H1 (cell line): ENCODE measurements at regions not wholly inside any gene's neighbourhood (a gene's known extent, or its start where the extent isn't known, plus 50 kb on each side); places are given as distances from the start of the nearest gene placed in this dataset.

Experiments
- CTCF ChIA-PET: fragments of 300-600 bp; sonication (Branson Sonifier 250); formaldehyde crosslinking; loops from one replicate; lab custom pipeline; 2021; ENCODE audit not compliant: partially characterized antibody; lab: Charles Lee
- POLR2A ChIA-PET: fragments of 300-600 bp; sonication (Branson Sonifier 250); formaldehyde crosslinking; loops from one replicate; lab custom pipeline; 2021; ENCODE audit warnings: inconsistent platforms; ENCODE audit not compliant: partially characterized antibody; lab: Charles Lee
- DNase-seq, 2 experiments: peaks; one replicate each; pipeline versions ENCODE4 v3.0.0 to v3.0.0-alpha.2; 2010 to 2022; ENCODE audit warnings: low spot score in 2 of 2, low read depth in 1 of 2, mixed read lengths in 1 of 2
- FAIRE-seq: peaks from 2 replicates; lab custom pipeline; 2011; peaks lifted over from hg19 to GRCh38; lab: Jason Lieb, UNC
- H2AFZ ChIP-seq: 2 replicates; pipeline ENCODE4 v1.8.1; 2012; ENCODE audit warnings: low read length, inconsistent platforms
- H2AK5ac ChIP-seq: 2 replicates; pipeline ENCODE4 v1.6.1; 2013; ENCODE audit warnings: low read depth, low read length
- H2BK120ac ChIP-seq: replicated peaks from 2 replicates; pipeline ENCODE3; 2013; ENCODE audit warnings: low read depth, low read length, inconsistent platforms
- H2BK12ac ChIP-seq: 2 replicates; pipeline ENCODE4 v1.6.1; 2013; ENCODE audit warnings: low read depth, low read length
- H2BK15ac ChIP-seq: 2 replicates; pipeline ENCODE4 v1.6.1; 2013; ENCODE audit warnings: low read length
- H2BK20ac ChIP-seq: 2 replicates; pipeline ENCODE4 v1.6.1; 2013; ENCODE audit warnings: low read length
- H2BK5ac ChIP-seq: 2 replicates; pipeline ENCODE4 v1.6.1; 2013; ENCODE audit warnings: low read depth, low read length
- H3K14ac ChIP-seq: 2 replicates; pipeline ENCODE4 v1.6.1; 2013; ENCODE audit warnings: inconsistent platforms; ENCODE audit not compliant: insufficient read length
- H3K18ac ChIP-seq: 2 replicates; pipeline ENCODE4 v1.6.1; 2013; ENCODE audit warnings: low read length; ENCODE audit errors: extremely low read depth
- H3K23ac ChIP-seq: 2 replicates; pipeline ENCODE4 v1.6.1; 2013; ENCODE audit warnings: inconsistent platforms; ENCODE audit not compliant: insufficient read length
- H3K23me2 ChIP-seq: 2 replicates; pipeline ENCODE4 v1.6.1; 2013; ENCODE audit warnings: low read depth, low read length
- H3K27ac ChIP-seq: 2 replicates; pipeline ENCODE4 v1.6.1; 2011; ENCODE audit warnings: low read depth, low read length, inconsistent platforms
- H3K27me3 ChIP-seq, 4 experiments: replicated peaks in 1 of 4; 1 replicate in 1 of 4; 2 replicates in 3 of 4; pipeline versions ENCODE4 v1.6.1 to v1.8.1; 2011 to 2013; ENCODE audit warnings: low read length in 3 of 4, mild to moderate bottlenecking in 3 of 4, inconsistent platforms in 2 of 4, mixed read lengths in 2 of 4, moderate library complexity in 1 of 4; ENCODE audit not compliant: control insufficient read depth in 3 of 4, insufficient read depth in 3 of 4; ENCODE audit errors: extremely low read depth in 1 of 4
- H3K36me3 ChIP-seq, 4 experiments: 2 replicates each; pipeline versions ENCODE4 v1.6.1 to v1.8.1; 2011 to 2013; ENCODE audit warnings: mild to moderate bottlenecking in 4 of 4, low read length in 3 of 4, moderate library complexity in 2 of 4, control low read depth in 1 of 4, inconsistent platforms in 1 of 4; ENCODE audit not compliant: insufficient read depth in 4 of 4, control insufficient read depth in 2 of 4
- H3K4ac ChIP-seq: replicated peaks from 2 replicates; pipeline ENCODE3; 2013; ENCODE audit warnings: low read length, low read depth, mixed read lengths, inconsistent platforms; ENCODE audit not compliant: insufficient read length
- H3K4me1 ChIP-seq, 4 experiments: replicated peaks in 1 of 4; 1 replicate in 1 of 4; 2 replicates in 3 of 4; pipeline versions ENCODE4 v1.6.1 to v1.8.1; 2011 to 2013; ENCODE audit warnings: low read length in 3 of 4, inconsistent platforms in 2 of 4, mixed read lengths in 1 of 4; ENCODE audit not compliant: insufficient read depth in 4 of 4, control insufficient read depth in 3 of 4
- H3K4me2 ChIP-seq, 2 experiments: 2 replicates each; pipeline versions ENCODE4 v1.6.1 to v1.8.1; 2011 to 2013; ENCODE audit warnings: low read depth in 2 of 2, low read length in 2 of 2, control low read depth in 1 of 2, inconsistent platforms in 1 of 2, mild to moderate bottlenecking in 1 of 2; ENCODE audit not compliant: insufficient read depth in 1 of 2
- H3K4me3 ChIP-seq, 4 experiments: fragments of 200-600, 300-600 bp in 1 of 4; sonication (generic), shearing (Covaris generic), sonication (Bioruptor Twin) in 1 of 4; 2 replicates each; pipeline versions ENCODE4 v1.5.1 to v1.8.1; 2011 to 2016; ENCODE audit warnings: low read length in 4 of 4, low read depth in 3 of 4, control low read depth in 2 of 4, inconsistent platforms in 2 of 4, mild to moderate bottlenecking in 2 of 4, mixed read lengths in 1 of 4, moderate library complexity in 1 of 4; ENCODE audit not compliant: insufficient read depth in 2 of 4; ENCODE audit errors: extremely low read depth in 1 of 4
- H3K56ac ChIP-seq: replicated peaks from 2 replicates; pipeline ENCODE3; 2013; ENCODE audit warnings: low read depth, mild to moderate bottlenecking, mixed read lengths, low read length, inconsistent platforms; ENCODE audit not compliant: insufficient read length
- H3K79me1 ChIP-seq: 2 replicates; pipeline ENCODE4 v1.6.1; 2013; ENCODE audit warnings: low read depth, low read length, control low read depth
- H3K79me2 ChIP-seq, 2 experiments: 2 replicates each; pipeline versions ENCODE4 v1.6.1 to v1.8.1; 2012 to 2013; ENCODE audit warnings: low read length in 2 of 2, mild to moderate bottlenecking in 2 of 2, inconsistent platforms in 1 of 2; ENCODE audit not compliant: insufficient read depth in 2 of 2, control insufficient read depth in 1 of 2
- H3K9ac ChIP-seq, 4 experiments: replicated peaks in 1 of 4; 1 replicate in 1 of 4; 2 replicates in 3 of 4; pipeline versions ENCODE4 v1.6.1 to v1.8.1; 2011 to 2013; ENCODE audit warnings: low read depth in 3 of 4, low read length in 3 of 4, control low read depth in 2 of 4, mild to moderate bottlenecking in 2 of 4, moderate library complexity in 2 of 4, inconsistent platforms in 1 of 4; ENCODE audit errors: extremely low read depth in 1 of 4
- H3K9me3 ChIP-seq, 2 experiments: 2 replicates each; pipeline versions ENCODE4 v1.6.1 to v1.8.1; 2012 to 2013; ENCODE audit warnings: mild to moderate bottlenecking in 2 of 2, moderate library complexity in 2 of 2, control low read depth in 1 of 2, inconsistent platforms in 1 of 2, low read depth in 1 of 2, low read length in 1 of 2, mixed read lengths in 1 of 2; ENCODE audit not compliant: insufficient read depth in 2 of 2
- H4K20me1 ChIP-seq, 2 experiments: replicated peaks in 1 of 2; 2 replicates each; pipeline versions ENCODE3 to v1.8.1; 2011 to 2013; ENCODE audit warnings: inconsistent platforms in 2 of 2, low read length in 2 of 2, mild to moderate bottlenecking in 1 of 2; ENCODE audit not compliant: insufficient read depth in 2 of 2, control insufficient read depth in 1 of 2
- H4K5ac ChIP-seq: 2 replicates; pipeline ENCODE4 v1.6.1; 2013; ENCODE audit warnings: low read length, low read depth, mixed read lengths, inconsistent platforms; ENCODE audit not compliant: insufficient read length
- H4K8ac ChIP-seq: 2 replicates; pipeline ENCODE4 v1.8.0; 2013; ENCODE audit warnings: mild to moderate bottlenecking, moderate library complexity, low read length, inconsistent platforms; ENCODE audit not compliant: insufficient read depth; ENCODE audit errors: extremely low read depth
- H4K91ac ChIP-seq: replicated peaks from 2 replicates; pipeline ENCODE3; 2013; ENCODE audit warnings: low read length, mixed read lengths, inconsistent platforms; ENCODE audit not compliant: insufficient read length
- BACH1 ChIP-seq: IDR thresholded peaks from 2 replicates; pipeline ENCODE4 v1.6.1; 2012; ENCODE audit warnings: low read length, improper control_type of control experiment
- CTCF ChIP-seq, 3 experiments: IDR thresholded peaks; 1 replicate in 2 of 3; 2 replicates in 1 of 3; pipeline versions ENCODE4 v1.5.1 to v1.6.1; 2011; ENCODE audit warnings: low read length in 3 of 3, mild to moderate bottlenecking in 3 of 3, inconsistent platforms in 2 of 3, low read depth in 1 of 3, moderate library complexity in 1 of 3; ENCODE audit not compliant: insufficient read depth in 1 of 3; ENCODE audit errors: control extremely low read depth in 1 of 3
- JUN ChIP-seq: IDR thresholded peaks from 2 replicates; pipeline ENCODE4 v1.6.1; 2011; ENCODE audit warnings: low read depth, mild to moderate bottlenecking, improper control_type of control experiment, low read length
- KDM1A ChIP-seq: fragments of 200-600, 300-600 bp; sonication (generic); IDR thresholded peaks from 2 replicates; pipeline ENCODE4 v1.7.1; 2016; ENCODE audit warnings: mild to moderate bottlenecking, low read length, borderline replicate concordance
- PHF8 ChIP-seq: fragments of 200-600 bp; sonication (generic); conservative IDR thresholded peaks from 2 replicates; pipeline ENCODE4 v1.7.1; 2012; ENCODE audit warnings: low read depth, mild to moderate bottlenecking, inconsistent platforms, low read length, moderate library complexity
- RBBP5 ChIP-seq: IDR thresholded peaks from 2 replicates; pipeline ENCODE4 v1.7.1; 2012; ENCODE audit warnings: low read depth, mild to moderate bottlenecking, inconsistent platforms, low read length, moderate library complexity, borderline replicate concordance
- SIN3A ChIP-seq, 2 experiments: IDR thresholded peaks in 1 of 2; conservative IDR thresholded peaks in 1 of 2; 2 replicates each; pipeline ENCODE4 v1.6.1; 2011 to 2012; ENCODE audit warnings: low read length in 2 of 2, improper control_type of control experiment in 1 of 2, low read depth in 1 of 2, mild to moderate bottlenecking in 1 of 2
- SP2 ChIP-seq: IDR thresholded peaks from 2 replicates; pipeline ENCODE4 v1.6.1; 2012; ENCODE audit warnings: mild to moderate bottlenecking, low read length, inconsistent platforms
- SUZ12 ChIP-seq: fragments of 200-600 bp; sonication (generic); IDR thresholded peaks from 2 replicates; pipeline ENCODE4 v1.6.1; 2012; ENCODE audit warnings: mild to moderate bottlenecking, inconsistent platforms, low read length, moderate library complexity, mixed read lengths
- TAF7 ChIP-seq: optimal IDR thresholded peaks from 2 replicates; pipeline ENCODE3; 2011; ENCODE audit warnings: low read depth, mild to moderate bottlenecking, inconsistent platforms, low read length, moderate library complexity, borderline replicate concordance
- TBP ChIP-seq: IDR thresholded peaks from 2 replicates; pipeline ENCODE4 v1.6.1; 2011; ENCODE audit warnings: low read depth, low read length, improper control_type of control experiment
- whole genome bisulfite sequencing, 2 experiments: shearing (Covaris generic) in 1 of 2; methylation state at CpG; one replicate each; pipeline versions ENCODE4 v1.1.6 to v1.1.7; 2013 to 2015; ENCODE audit warnings: low lambda C conversion rate in 2 of 2, mixed read lengths in 2 of 2, inconsistent platforms in 1 of 2, low coverage in 1 of 2, missing lambda C conversion rate in 1 of 2; ENCODE audit not compliant: insufficient replicate concordance in 2 of 2, insufficient coverage in 1 of 2, insufficient read length in 1 of 2; ENCODE audit errors: extremely low coverage in 1 of 2, missing lambda C conversion rate in 1 of 2; 5-methylcytosine and 5-hydroxymethylcytosine counted together
- TF ChIP-seq, protein P1 (sequence below): IDR thresholded peaks from 2 replicates; pipeline ENCODE4 v1.6.1; 2012; ENCODE audit warnings: inconsistent platforms

DNA sequence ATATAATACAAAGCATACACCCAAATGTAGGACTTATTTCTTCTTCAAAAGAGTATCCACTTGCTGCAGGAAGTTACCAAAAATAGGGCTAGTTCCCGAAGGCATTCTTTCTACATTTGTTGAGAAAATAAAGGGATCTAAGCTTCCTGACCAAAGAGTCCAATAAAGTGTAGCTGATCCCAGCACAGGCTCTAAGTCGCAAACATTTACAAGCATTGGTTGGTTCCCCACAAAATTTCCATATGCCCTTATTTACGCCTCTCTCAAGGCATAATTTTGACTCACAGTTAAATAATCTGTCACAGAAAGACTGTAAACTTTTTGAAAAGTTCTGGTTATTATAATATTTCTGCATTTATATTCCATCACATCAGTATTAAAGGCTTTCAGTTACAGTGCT, 1520.1 kb upstream of the ZEB2 start:
- Histone ChIP-seq H2AFZ (no peak overlapping the region), H3K18ac (no peak overlapping the region), H2BK5ac (no peak overlapping the region), H2BK20ac (no peak overlapping the region), H3K4ac (no peak overlapping the region), H4K5ac (no peak overlapping the region), H3K9ac (no peak overlapping the region), H3K36me3 (no peaks in the 10 kb centered on the region), H4K20me1 (no peaks in the 10 kb centered on the region), H3K56ac (no peak overlapping the region), H3K4me2 (no peak overlapping the region), H2AK5ac (no peak overlapping the region), H3K27ac (no peak overlapping the region), H3K23me2 (no peaks in the 10 kb centered on the region), H3K23ac (no peak overlapping the region), H2BK120ac (no peak overlapping the region), H3K4me1 (no peaks in the 10 kb centered on the region), H3K4me3 (no peak overlapping the region), H2BK15ac (no peak overlapping the region), H3K79me2 (no peaks in the 10 kb centered on the region), H3K79me1 (no peaks in the 10 kb centered on the region), H4K8ac (no peak overlapping the region), H4K91ac (no peak overlapping the region), H3K27me3 (no peaks in the 10 kb centered on the region), H2BK12ac (no peak overlapping the region), H3K14ac (no peak overlapping the region), H3K9me3 (no peaks in the 10 kb centered on the region)
- WGBS, 2 experiments: 87% methylated on average over 3 of the region's 3 CpGs; no CpG with 5 or more reads in 1 of the 2 experiments
- no peak for FAIRE-seq
- no peak for DNase-seq
- CTCF ChIA-PET: no interaction called here
- POLR2A ChIA-PET: no interaction called here
- TF ChIP-seq, protein P1, sequence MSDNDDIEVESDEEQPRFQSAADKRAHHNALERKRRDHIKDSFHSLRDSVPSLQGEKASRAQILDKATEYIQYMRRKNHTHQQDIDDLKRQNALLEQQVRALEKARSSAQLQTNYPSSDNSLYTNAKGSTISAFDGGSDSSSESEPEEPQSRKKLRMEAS: no peak
- TF ChIP-seq CTCF (IDR thresholded peaks at IDR 0.05; ENCODE audit: control extremely low read depth in 1 of 3, insufficient read depth in 1 of 3, low read depth in 1 of 3, low read length in 3 of 3): no peak
- TF ChIP-seq KDM1A: no peak
- no peak for TF ChIP-seq SIN3A (conservative IDR thresholded peaks at IDR 0.05 in 1 of 2, IDR thresholded peaks at IDR 0.05 in 1 of 2; ENCODE audit: low read depth in 1 of 2, low read length in 2 of 2)
- TF ChIP-seq TAF7: no peak
- TF ChIP-seq SUZ12: no peak
- TF ChIP-seq PHF8: no peak
- TF ChIP-seq TBP: no peak
- no peak for TF ChIP-seq RBBP5
- no peak for TF ChIP-seq SP2
- TF ChIP-seq BACH1: no peak
- no peak for TF ChIP-seq JUN
